ENCODE measurements at regions not wholly inside any gene's neighbourhood (a gene's known extent, or its start where the extent isn't known, plus 50 kb on each side); places are given as distances from the start of the nearest gene placed in this dataset.

DNA sequence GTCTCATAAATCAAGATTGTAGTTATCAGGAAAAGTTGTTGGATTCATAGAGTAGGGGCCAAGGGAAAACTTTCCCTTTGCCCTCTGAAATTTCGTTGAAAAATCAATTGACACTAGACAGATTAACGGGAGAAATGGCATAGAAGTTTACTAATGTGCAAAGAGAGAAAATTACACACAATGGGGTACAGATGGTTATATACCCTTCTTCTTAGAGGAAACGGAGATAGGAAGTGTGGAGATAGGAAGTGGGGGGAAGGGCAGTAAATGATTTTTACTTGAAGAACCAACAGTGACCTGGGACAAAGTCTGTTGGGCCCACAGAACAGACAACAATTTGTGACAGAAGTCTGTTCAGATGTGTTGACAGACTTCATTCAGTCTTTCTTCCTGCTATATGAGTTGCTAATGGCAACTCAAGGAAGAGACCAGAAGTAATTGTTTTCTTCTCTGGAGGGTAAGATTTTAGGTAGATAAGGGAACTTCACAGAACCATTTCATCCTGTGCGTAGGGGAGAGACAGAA lies 177.9 kb downstream of the C9orf152 start:
- TF ChIP-seq, protein P1, sequence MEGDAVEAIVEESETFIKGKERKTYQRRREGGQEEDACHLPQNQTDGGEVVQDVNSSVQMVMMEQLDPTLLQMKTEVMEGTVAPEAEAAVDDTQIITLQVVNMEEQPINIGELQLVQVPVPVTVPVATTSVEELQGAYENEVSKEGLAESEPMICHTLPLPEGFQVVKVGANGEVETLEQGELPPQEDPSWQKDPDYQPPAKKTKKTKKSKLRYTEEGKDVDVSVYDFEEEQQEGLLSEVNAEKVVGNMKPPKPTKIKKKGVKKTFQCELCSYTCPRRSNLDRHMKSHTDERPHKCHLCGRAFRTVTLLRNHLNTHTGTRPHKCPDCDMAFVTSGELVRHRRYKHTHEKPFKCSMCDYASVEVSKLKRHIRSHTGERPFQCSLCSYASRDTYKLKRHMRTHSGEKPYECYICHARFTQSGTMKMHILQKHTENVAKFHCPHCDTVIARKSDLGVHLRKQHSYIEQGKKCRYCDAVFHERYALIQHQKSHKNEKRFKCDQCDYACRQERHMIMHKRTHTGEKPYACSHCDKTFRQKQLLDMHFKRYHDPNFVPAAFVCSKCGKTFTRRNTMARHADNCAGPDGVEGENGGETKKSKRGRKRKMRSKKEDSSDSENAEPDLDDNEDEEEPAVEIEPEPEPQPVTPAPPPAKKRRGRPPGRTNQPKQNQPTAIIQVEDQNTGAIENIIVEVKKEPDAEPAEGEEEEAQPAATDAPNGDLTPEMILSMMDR (conservative IDR thresholded peaks at IDR 0.05; ENCODE audit: low read depth, low read length), result no peak
- no peak for TF ChIP-seq RAD21 (IDR thresholded peaks at IDR 0.05; ENCODE audit: low read length)
- no peak for TF ChIP-seq RFX5 (IDR thresholded peaks at IDR 0.05; ENCODE audit: low read depth, low read length)
- no peak for TF ChIP-seq POLR2A (IDR thresholded peaks at IDR 0.05; ENCODE audit: low read depth, low read length)
- no peak for TF ChIP-seq FOS (IDR thresholded peaks at IDR 0.05; ENCODE audit: low read depth, low read length)
- TF ChIP-seq BHLHE40 (IDR thresholded peaks at IDR 0.05; ENCODE audit: low read depth, low read length), result no peak
- no peak for TF ChIP-seq NFE2L2 (IDR thresholded peaks at IDR 0.05; ENCODE audit: low read depth, low read length)

All from IMR-90 (cell line).